ENCODE measurements at regions not wholly inside any gene's neighbourhood (a gene's known extent, or its start where the extent isn't known, plus 50 kb on each side); places are given as distances from the start of the nearest gene placed in this dataset.
"Not testable (repeated sequence)": the region's sequence is repeated elsewhere in the genome, so short reads cannot be mapped to it uniquely, and the experiment has no call there.

- Histone ChIP-seq H3K9me3 (no peaks in the 10 kb centered on the region), H3K27ac (no peak overlapping the region), H3K36me3 (no peaks in the 10 kb centered on the region), H3K4me3 (no peak overlapping the region), H3K27me3 (no peaks in the 10 kb centered on the region), H3K4me1 (no peaks in the 10 kb centered on the region)
- DNase-seq: no peak
- TF ChIP-seq CTCF (IDR thresholded peaks at IDR 0.05): no peak
- intact Hi-C loops (cut with DNase I; ENCODE audit: low total_unique reads): no loop called here
Measured at GRCh38 chr5:163916376-163916775, 411.0 kb downstream of the MAT2B start.

- no peak for TF ChIP-seq CTCF (IDR thresholded peaks at IDR 0.05)
- Histone ChIP-seq H3K4me3 (no peak overlapping the region), H3K27ac (no peak overlapping the region), H3K27me3 (no peaks in the 10 kb centered on the region), H3K36me3 (no peaks in the 10 kb centered on the region), H3K4me1 (no peaks in the 10 kb centered on the region), H3K9me3 (no peaks in the 10 kb centered on the region)
- intact Hi-C loops (cut with DNase I; ENCODE audit: low total_unique reads): no loop called here
- no peak for DNase-seq
Measured at GRCh38 chr5:163916861-163917260, 411.4 kb downstream of the MAT2B start.

GRCh38 chr5:163917747-163918146 is 412.3 kb downstream of the MAT2B start:
- Histone ChIP-seq H3K27me3 (no peaks in the 10 kb centered on the region), H3K27ac (no peak overlapping the region), H3K9me3 (no peaks in the 10 kb centered on the region), H3K36me3 (no peaks in the 10 kb centered on the region), H3K4me3 (no peak overlapping the region), H3K4me1 (no peaks in the 10 kb centered on the region)
- no peak for DNase-seq
- intact Hi-C loops (cut with DNase I; ENCODE audit: low total_unique reads): no loop called here
- no peak for TF ChIP-seq CTCF (IDR thresholded peaks at IDR 0.05)

- H3K4me3 ChIP-seq; H3K27me3 ChIP-seq; H3K9me3 ChIP-seq; intact Hi-C loops (cut with DNase I; ENCODE audit: low total_unique reads); H3K4me1 ChIP-seq; H3K27ac ChIP-seq; H3K36me3 ChIP-seq; DNase-seq: not testable (repeated sequence)
Measured at GRCh38 chr5:163934990-163935389, 429.6 kb downstream of the MAT2B start.

GRCh38 chr5:163938595-163938994 is 433.2 kb downstream of the MAT2B start:
- Histone ChIP-seq H3K9me3 (no peaks in the 10 kb centered on the region), H3K4me3 (no peak overlapping the region), H3K27me3 (no peaks in the 10 kb centered on the region), H3K4me1 (no peaks in the 10 kb centered on the region), H3K36me3 (no peaks in the 10 kb centered on the region), H3K27ac (no peak overlapping the region)
- intact Hi-C loops (cut with DNase I; ENCODE audit: low total_unique reads): no loop called here
- TF ChIP-seq CTCF (IDR thresholded peaks at IDR 0.05): no peak
- DNase-seq: no peak

- H3K4me3 ChIP-seq: no peak overlapping the region
- no peak overlapping the region for H3K27ac ChIP-seq
- DNase-seq: no peak
- no peaks in the 10 kb centered on the region for H3K9me3 ChIP-seq
- H3K27me3 ChIP-seq: no peaks in the 10 kb centered on the region
- H3K36me3 ChIP-seq: no peaks in the 10 kb centered on the region
- TF ChIP-seq CTCF (IDR thresholded peaks at IDR 0.05): no peak
- intact Hi-C loops (cut with DNase I; ENCODE audit: low total_unique reads): no loop called here
- H3K4me1 ChIP-seq: no peaks in the 10 kb centered on the region
Measured at GRCh38 chr5:163941079-163941478, 435.7 kb downstream of the MAT2B start.

Measured in tibial artery (tissue), 4 donors.